ENCODE measurements at regions not wholly inside any gene's neighbourhood (a gene's known extent, or its start where the extent isn't known, plus 50 kb on each side); places are given as distances from the start of the nearest gene placed in this dataset.

DNA sequence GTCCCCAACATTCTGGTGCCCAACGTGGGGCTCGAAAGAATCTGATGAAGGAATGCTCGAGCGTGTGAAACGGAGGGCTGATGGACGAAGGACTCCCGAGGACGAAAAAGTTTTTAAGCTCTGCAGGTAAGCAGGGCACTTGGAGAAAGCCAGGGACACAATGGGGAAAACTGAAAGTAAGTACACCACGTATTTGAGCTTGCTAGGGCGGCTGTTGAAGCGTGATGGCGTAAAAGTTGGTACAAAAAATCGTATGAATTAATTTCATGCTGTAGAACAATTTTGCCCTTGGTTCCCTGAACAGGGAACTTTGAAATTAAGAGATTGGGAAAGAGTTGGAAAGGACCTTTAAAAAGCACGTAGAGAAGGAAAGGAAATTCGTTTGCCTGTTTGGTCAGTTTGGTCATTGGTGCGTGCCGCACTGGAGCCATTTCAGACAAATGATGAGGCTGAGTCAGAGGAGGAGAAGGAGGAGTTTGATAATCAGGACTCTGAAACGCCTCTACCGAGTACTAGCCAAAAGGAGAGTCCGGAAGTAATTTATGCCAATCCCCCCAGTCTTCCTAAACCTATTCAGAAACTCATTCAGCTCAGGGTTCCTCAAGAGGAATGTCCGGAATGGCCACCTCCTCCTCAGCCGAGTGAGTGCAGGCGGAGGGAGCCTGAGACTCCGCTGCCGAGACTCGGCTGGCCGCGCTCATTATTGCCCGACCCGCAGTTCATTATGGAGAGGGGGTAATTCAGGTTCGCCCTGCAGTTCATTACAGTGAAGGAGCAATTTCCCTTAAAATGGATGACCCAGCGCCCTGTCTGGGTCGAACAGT lies 59.2 kb upstream of the PRSS16 start:
- TF ChIP-seq TAF1 (IDR thresholded peaks at IDR 0.05; ENCODE audit: borderline replicate concordance, low read depth, low read length) = no peak
- 0 out of 2 replicates have a peak, but pooled peaks have one; percentile 16 for TF ChIP-seq POLR2AphosphoS5 (IDR thresholded peaks at IDR 0.05; ENCODE audit: low read depth, low read length)

All from GM12892 (cell line).